ENCODE measurements at regions not wholly inside any gene's neighbourhood (a gene's known extent, or its start where the extent isn't known, plus 50 kb on each side); places are given as distances from the start of the nearest gene placed in this dataset.

GRCh38 chr7:24381894-24382505 lies 98.0 kb downstream of the NPY start:
- dilution Hi-C loops (cut with MboI; ENCODE audit: extremely low pct_ligation_motif_present, low sequenced_read_pairs): no loop called here
- Histone ChIP-seq H3K27ac (ENCODE audit: control insufficient read depth, insufficient read depth, low read length) (no peak overlapping the region), H3K9ac (ENCODE audit: control insufficient read depth, extremely low read depth, insufficient read depth, low read length) (no peak overlapping the region), H3K9me1 (ENCODE audit: control insufficient read depth, extremely low read depth, insufficient read depth, low read length) (no peaks in the 10 kb centered on the region), H4K20me1 (ENCODE audit: control insufficient read depth, extremely low read depth, insufficient read depth, low read length) (no peaks in the 10 kb centered on the region), H3K4me3 (ENCODE audit: control insufficient read depth in 2 of 3, extremely low read depth in 1 of 3, insufficient read depth in 2 of 3, low read depth in 1 of 3, low read length in 3 of 3) (no peak overlapping the region), H3K4me2 (ENCODE audit: control insufficient read depth, extremely low read depth, insufficient read depth, low read depth, low read length) (no peak overlapping the region), H3K4me1 (ENCODE audit: control insufficient read depth, extremely low read depth, insufficient read depth, low read length) (peaks cover 11% of the 10 kb centered on the region), H3K36me3 (ENCODE audit: control insufficient read depth in 2 of 2, extremely low read depth in 1 of 2, insufficient read depth in 2 of 2, low read length in 2 of 2) (no peaks in the 10 kb centered on the region), H2AFZ (ENCODE audit: control insufficient read depth, low read length) (no peak overlapping the region), H3K9me3 (ENCODE audit: control insufficient read depth, low read depth, low read length) (no peaks in the 10 kb centered on the region), H3K79me2 (ENCODE audit: control insufficient read depth, insufficient read depth, low read length) (no peaks in the 10 kb centered on the region), H3K27me3 (ENCODE audit: control insufficient read depth, extremely low read depth, insufficient read depth, low read length) (no peaks in the 10 kb centered on the region)
- TF ChIP-seq CTCF (optimal IDR thresholded peaks at IDR 0.05 in 1 of 3, IDR thresholded peaks at IDR 0.05 in 1 of 3, conservative IDR thresholded peaks at IDR 0.05 in 1 of 3; ENCODE audit: extremely low read depth in 1 of 3, insufficient read depth in 2 of 3, low read length in 3 of 3) (peak; percentile 42 to 61 (median 60)), EZH2 (IDR thresholded peaks at IDR 0.05; ENCODE audit: low read length) (no peak)
- no peak for FAIRE-seq
- DNase-seq (ENCODE audit: low read depth, low spot score): no peak

GRCh38 chr7:24383055-24383454 lies 99.1 kb downstream of the NPY start:
- Histone ChIP-seq H3K4me2 (ENCODE audit: control insufficient read depth, extremely low read depth, insufficient read depth, low read depth, low read length) (no peak overlapping the region), H3K9me3 (ENCODE audit: control insufficient read depth, low read depth, low read length) (no peaks in the 10 kb centered on the region), H3K79me2 (ENCODE audit: control insufficient read depth, insufficient read depth, low read length) (no peaks in the 10 kb centered on the region), H3K9ac (ENCODE audit: control insufficient read depth, extremely low read depth, insufficient read depth, low read length) (no peak overlapping the region), H4K20me1 (ENCODE audit: control insufficient read depth, extremely low read depth, insufficient read depth, low read length) (no peaks in the 10 kb centered on the region), H3K9me1 (ENCODE audit: control insufficient read depth, extremely low read depth, insufficient read depth, low read length) (no peaks in the 10 kb centered on the region), H3K36me3 (ENCODE audit: control insufficient read depth in 2 of 2, extremely low read depth in 1 of 2, insufficient read depth in 2 of 2, low read length in 2 of 2) (no peaks in the 10 kb centered on the region), H2AFZ (ENCODE audit: control insufficient read depth, low read length) (no peak overlapping the region), H3K27me3 (ENCODE audit: control insufficient read depth, extremely low read depth, insufficient read depth, low read length) (no peaks in the 10 kb centered on the region), H3K27ac (ENCODE audit: control insufficient read depth, insufficient read depth, low read length) (no peak overlapping the region), H3K4me3 (ENCODE audit: control insufficient read depth in 2 of 3, extremely low read depth in 1 of 3, insufficient read depth in 2 of 3, low read depth in 1 of 3, low read length in 3 of 3) (no peak overlapping the region), H3K4me1 (ENCODE audit: control insufficient read depth, extremely low read depth, insufficient read depth, low read length) (peaks cover 11% of the 10 kb centered on the region)
- DNase-seq (ENCODE audit: low read depth, low spot score): no peak
- no peak for TF ChIP-seq CTCF (optimal IDR thresholded peaks at IDR 0.05 in 1 of 3, IDR thresholded peaks at IDR 0.05 in 1 of 3, conservative IDR thresholded peaks at IDR 0.05 in 1 of 3; ENCODE audit: extremely low read depth in 1 of 3, insufficient read depth in 2 of 3, low read length in 3 of 3)
- no peak for TF ChIP-seq EZH2 (IDR thresholded peaks at IDR 0.05; ENCODE audit: low read length)
- dilution Hi-C loops (cut with MboI; ENCODE audit: extremely low pct_ligation_motif_present, low sequenced_read_pairs): no loop called here
- no peak for FAIRE-seq

Data from keratinocyte (primary cell).